ENCODE measurements at regions not wholly inside any gene's neighbourhood (a gene's known extent, or its start where the extent isn't known, plus 50 kb on each side); places are given as distances from the start of the nearest gene placed in this dataset.

- TF ChIP-seq CTCF (IDR thresholded peaks at IDR 0.05 in 8 of 11, conservative IDR thresholded peaks at IDR 0.05 in 3 of 11), result no peak
- no peak for TF ChIP-seq POLR2AphosphoS5 (IDR thresholded peaks at IDR 0.05)
- TF ChIP-seq POLR2A (IDR thresholded peaks at IDR 0.05), result no peak
Observed at GRCh38 chr21:16215663-16216183, 485.9 kb downstream of the USP25 start.

All from spleen (tissue), 7 donors.